ENCODE measurements at regions not wholly inside any gene's neighbourhood (a gene's known extent, or its start where the extent isn't known, plus 50 kb on each side); places are given as distances from the start of the nearest gene placed in this dataset.
"Not testable (repeated sequence)": the region's sequence is repeated elsewhere in the genome, so short reads cannot be mapped to it uniquely, and the experiment has no call there.

DNA sequence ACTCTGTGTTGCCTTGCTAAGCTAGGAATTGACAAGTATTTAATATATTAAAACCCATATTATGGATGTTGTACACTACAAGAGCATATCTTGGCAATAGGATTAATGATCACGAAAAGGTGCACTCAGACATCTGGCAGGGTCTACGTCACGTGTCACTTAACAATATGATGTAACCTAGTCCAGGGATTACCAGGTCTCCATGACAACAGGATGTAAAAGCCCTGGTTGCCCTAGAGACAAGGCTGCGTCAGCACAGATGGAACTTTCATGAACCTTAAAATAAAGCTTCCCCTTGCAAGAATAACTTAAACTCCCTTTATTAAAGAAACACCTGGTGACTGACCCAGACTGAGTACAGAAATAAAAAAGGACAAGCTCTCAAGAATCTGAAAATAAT is 717.8 kb downstream of the CDH18 start:
- no peak for DNase-seq

GRCh38 chr5:19274578-19274977 is 713.4 kb downstream of the CDH18 start:
- no peak for DNase-seq

DNA sequence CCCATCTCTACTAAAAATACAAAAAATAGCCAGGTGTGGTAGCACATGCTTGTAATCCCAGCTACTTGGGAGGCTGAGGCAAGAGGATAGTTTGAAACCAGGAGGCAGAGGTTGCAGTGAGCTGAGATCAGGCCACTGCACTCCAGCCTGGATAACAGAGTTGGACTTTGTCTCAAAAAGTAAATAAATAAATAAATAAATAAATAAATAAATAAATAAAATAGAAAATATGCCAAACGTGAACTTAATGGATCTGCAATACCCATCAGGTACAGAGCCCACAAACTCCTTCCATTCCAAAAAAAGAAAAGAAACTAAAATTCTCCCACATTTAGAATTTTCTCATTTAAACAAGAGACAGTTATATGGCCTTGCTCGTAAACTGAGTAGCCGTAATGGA is 702.7 kb downstream of the CDH18 start:
- no peak for DNase-seq

- DNase-seq, result not testable (repeated sequence)
Measured at GRCh38 chr5:19287548-19288277, 700.3 kb downstream of the CDH18 start.

DNA sequence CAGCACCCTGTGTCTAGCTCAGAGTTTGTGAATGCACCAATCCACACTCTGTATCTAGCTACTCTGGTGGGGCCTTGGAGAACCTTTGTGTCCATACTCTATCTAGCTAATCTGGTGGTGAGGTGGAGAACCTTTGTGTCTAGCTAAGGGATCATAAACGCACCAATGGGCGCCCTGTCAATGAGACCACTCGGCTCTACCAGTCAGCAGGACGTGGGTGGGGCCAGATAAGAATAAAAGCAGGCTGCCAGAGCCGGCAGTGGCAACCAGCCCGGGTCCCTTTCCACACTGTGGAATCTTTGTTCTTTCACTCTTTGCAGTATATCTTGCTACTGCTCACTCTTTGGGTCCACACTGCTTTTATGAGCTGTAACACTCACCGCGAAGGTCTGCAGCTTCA is 699.7 kb downstream of the CDH18 start:
- not testable (repeated sequence) for DNase-seq

GRCh38 chr5:19297934-19298333 is 690.1 kb downstream of the CDH18 start:
- no peak for DNase-seq

GRCh38 chr5:19301271-19301670 is 686.7 kb downstream of the CDH18 start:
- DNase-seq, result no peak

DNA sequence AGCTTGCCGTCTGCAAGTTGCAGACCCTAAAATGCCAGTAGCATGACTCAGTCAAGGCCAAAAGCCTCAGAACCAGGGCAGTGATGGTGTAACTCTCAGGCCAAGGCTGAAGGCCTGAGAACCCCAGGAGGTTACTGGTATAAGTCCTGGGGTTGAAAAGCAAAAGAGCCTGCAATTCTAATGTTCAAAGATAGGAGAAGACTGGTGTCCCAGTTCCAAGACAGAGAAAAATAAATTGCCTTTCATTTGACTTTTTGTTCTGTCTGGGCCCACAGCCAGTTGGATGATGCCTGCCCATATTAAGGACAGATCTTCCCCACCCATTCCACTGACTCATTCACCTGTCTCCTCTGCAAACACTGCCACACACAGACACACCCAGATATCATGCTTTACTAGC is 673.2 kb downstream of the CDH18 start:
- DNase-seq, result no peak

- DNase-seq, result no peak
Measured at GRCh38 chr5:19319252-19319651, 668.7 kb downstream of the CDH18 start.

DNA sequence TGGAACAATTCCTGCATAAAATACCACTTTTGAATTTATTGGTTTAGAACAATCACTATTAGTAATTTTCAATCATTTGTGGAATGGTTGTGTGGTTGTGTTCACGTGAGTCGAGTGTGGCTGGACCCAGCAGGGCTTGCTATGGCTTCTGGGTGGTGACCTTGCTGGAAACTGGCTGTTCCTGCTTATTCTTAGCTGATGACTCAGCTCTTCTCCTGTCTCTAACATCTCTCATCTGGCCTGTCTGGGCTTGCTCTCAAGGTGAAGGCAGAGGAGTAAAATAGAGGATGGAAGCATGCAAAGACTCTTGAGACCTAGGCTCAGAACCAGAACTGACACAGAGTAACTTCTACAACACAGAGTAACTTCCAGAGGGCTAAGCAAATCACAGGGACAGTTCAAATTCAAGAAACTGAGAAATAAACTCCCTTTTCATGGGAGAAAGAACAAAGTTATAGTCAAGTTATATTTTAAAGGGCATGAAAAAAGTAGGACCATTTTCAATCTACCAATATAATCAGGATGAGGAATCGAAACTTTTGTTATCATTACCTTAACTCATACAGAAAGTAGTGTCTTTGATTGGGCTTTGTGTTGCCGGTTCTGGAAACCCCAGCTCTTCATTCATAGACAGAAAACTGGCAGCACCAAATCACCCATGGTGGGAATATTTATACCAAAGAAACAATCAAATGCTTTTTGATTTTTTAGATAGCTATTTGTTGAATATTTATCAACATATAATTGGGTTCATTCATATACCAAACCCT is 665.1 kb downstream of the CDH18 start:
- no peak for DNase-seq

- no peak for DNase-seq
Measured at GRCh38 chr5:19334278-19334677, 653.7 kb downstream of the CDH18 start.

DNA sequence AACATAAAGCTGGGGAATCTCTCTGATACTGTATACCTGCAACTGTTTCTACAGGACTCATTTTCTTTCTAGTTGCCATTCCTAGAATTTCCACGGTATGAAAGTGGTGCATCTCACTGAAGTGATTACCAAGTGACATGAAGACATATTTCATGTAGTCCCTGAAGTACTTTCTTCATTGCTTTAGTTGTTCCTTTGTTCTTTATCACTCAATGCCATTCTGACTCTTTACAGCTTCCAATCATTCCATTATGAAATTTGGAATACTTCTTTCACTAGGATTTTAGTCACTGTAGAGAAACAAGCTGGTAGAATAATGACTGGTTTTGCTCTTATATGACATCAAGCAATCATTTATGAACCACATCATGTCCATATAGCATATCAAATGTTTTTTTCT is 645.1 kb downstream of the CDH18 start:
- DNase-seq, result no peak

DNA sequence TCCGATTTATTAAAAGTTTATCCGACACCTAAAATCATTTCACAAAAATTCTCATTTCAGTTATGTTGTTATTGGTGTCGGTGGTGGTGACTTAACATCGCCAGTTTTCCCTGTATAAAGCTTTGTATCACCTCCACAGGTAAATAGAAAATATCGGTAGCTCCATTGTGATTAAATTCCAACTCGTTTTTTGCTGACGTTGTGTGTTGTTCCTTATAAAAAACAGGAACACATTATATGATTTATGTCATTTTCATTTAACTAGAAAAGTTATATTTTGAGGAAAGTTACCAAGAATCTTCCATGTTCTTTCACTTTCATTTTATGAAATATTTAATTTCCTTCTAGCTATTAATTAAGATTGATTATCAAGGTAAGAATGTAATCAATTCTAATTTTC is 635.9 kb downstream of the CDH18 start:
- DNase-seq, result no peak

DNA sequence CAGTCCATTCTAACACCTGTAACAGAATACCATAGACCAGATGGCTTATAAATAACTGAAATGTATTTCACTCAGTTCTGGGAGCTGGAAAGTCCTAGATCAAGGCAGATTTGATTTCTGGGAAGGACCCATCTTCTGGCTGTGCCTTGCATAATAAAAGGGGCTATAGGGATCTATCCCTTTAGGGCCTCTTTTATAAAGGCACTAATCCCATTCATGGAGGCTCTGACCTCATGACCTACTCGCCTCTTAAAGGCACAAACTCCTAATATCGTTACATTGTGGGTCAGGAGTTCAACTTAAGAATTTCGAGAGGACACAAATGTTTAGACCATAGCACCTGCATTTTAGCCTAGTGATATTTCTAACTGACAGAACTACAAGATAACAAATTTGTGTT is 619.0 kb downstream of the CDH18 start:
- no peak for DNase-seq

DNA sequence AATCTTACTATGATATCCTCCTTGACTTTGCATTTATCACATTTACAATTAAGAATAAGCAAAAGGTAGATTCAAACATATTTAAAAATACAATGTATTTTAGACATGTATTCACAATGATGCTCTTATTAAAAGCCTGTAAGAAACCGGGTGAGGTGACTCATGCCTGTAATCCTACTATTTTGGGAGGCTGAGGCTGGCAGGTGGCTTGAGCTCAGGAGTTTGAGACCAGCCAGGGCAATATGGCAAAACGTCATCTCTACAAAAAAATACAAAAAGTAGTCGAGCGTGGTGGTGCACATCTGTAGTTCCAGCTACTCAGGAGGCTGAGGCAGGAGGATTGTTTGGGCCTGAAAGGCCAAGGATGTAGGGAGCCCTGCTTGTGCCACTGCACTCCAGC is 618.4 kb downstream of the CDH18 start:
- DNase-seq, result no peak

GRCh38 chr5:19370655-19371386 is 617.2 kb downstream of the CDH18 start:
- DNase-seq, result no peak

- no peak for DNase-seq
Measured at GRCh38 chr5:19388391-19388790, 599.6 kb downstream of the CDH18 start.

DNA sequence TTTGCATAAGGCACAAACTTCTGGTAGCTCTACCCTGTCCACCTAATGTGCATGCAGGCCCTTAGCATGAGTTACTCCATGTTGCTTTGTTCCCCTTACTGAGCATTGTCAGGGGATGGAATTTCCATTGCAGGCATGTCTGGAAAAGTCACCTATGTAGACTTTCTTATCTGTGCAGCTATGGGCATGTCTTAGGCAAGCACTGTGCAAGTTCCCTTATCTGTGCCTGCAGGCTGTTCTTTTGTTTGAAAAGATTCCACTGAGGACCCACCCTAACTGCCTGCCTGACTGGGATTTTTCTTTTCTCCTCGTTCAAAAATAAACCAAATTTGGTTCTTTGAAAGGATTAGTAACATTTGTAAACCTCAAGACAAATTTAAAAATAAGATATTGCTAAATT is 587.0 kb downstream of the CDH18 start:
- no peak for DNase-seq

DNA sequence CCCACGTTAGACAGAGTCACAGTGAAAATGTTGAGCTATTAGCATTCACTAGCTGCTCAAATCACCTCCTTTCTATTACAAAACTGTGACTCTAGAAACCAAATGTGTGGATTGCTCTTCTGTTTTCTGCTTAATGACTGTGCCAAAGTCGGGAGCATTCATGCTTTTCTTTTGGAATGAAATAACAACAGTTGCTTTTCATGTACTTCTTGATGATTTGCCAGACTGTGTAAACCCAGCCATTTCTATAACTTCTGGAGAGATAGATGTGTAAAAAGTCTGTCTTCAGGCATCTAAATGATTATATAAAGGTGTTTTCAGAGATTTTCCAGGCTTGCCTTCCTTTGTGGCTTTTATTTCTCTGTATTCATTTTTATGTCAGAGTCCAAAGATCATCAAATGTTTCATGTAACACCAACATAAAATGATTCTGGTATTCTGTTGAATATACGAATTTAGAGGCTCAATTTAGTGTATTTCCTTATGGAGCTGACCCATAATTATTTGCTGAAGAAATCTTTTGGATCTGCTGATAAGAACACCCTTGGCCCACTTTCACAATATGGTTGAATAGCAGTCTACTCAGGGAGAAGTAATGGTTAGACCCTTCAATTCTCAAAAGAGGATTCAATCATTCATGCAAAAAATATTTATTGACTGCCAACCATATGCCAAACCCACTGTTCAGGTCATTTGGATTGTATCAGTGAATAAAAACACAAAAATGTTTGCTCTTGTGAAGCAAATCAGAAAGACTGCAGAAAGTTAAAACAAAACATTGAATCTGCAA is 581.2 kb downstream of the CDH18 start:
- no peak for DNase-seq

GRCh38 chr5:19408149-19408548 is 579.9 kb downstream of the CDH18 start:
- DNase-seq, result no peak

GRCh38 chr5:19411936-19412335 is 576.1 kb downstream of the CDH18 start:
- DNase-seq, result no peak
